ENCODE measurements at regions not wholly inside any gene's neighbourhood (a gene's known extent, or its start where the extent isn't known, plus 50 kb on each side); places are given as distances from the start of the nearest gene placed in this dataset.

DNA sequence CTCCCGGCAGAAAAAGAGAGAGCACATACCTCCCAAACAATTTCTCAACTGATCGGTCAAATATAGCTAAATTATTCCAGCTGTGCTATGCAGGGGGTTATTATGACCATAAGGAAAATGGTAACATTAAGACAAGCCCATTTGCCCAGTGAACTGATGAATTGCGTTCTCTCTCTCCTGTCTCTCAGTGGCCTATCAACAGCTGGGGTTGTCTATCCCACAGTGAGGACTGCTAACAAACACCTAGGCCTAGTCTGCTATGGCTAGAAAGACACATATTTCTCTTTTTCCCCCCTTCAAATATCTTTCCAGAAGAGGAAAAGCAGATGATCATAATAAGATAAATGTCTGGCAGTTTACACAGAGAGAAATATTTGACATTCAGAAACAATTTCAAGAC is 263.8 kb upstream of the ELAC2 start:
- no peaks in the 10 kb centered on the region for H3K9me3 ChIP-seq (replicated peaks in 1 of 3)
- H3K27me3 ChIP-seq: no peaks in the 10 kb centered on the region
- no peaks in the 10 kb centered on the region for H3K4me1 ChIP-seq (replicated peaks in 1 of 2)
- TF ChIP-seq, protein P1, sequence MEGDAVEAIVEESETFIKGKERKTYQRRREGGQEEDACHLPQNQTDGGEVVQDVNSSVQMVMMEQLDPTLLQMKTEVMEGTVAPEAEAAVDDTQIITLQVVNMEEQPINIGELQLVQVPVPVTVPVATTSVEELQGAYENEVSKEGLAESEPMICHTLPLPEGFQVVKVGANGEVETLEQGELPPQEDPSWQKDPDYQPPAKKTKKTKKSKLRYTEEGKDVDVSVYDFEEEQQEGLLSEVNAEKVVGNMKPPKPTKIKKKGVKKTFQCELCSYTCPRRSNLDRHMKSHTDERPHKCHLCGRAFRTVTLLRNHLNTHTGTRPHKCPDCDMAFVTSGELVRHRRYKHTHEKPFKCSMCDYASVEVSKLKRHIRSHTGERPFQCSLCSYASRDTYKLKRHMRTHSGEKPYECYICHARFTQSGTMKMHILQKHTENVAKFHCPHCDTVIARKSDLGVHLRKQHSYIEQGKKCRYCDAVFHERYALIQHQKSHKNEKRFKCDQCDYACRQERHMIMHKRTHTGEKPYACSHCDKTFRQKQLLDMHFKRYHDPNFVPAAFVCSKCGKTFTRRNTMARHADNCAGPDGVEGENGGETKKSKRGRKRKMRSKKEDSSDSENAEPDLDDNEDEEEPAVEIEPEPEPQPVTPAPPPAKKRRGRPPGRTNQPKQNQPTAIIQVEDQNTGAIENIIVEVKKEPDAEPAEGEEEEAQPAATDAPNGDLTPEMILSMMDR (IDR thresholded peaks at IDR 0.05): no peak
- no peak for TF ChIP-seq POLR2A (IDR thresholded peaks at IDR 0.05)
- 87 to 98% (median 92%) methylated on average over 3 of the region's 3 CpGs for WGBS, 4 donors
- H3K4me3 ChIP-seq: no peak overlapping the region
- DNase-seq: no peak
- H3K36me3 ChIP-seq (replicated peaks in 1 of 2): no peaks in the 10 kb centered on the region
- no peak overlapping the region for H3K27ac ChIP-seq
- intact Hi-C loops (cut with DNase I): no loop called here

DNA sequence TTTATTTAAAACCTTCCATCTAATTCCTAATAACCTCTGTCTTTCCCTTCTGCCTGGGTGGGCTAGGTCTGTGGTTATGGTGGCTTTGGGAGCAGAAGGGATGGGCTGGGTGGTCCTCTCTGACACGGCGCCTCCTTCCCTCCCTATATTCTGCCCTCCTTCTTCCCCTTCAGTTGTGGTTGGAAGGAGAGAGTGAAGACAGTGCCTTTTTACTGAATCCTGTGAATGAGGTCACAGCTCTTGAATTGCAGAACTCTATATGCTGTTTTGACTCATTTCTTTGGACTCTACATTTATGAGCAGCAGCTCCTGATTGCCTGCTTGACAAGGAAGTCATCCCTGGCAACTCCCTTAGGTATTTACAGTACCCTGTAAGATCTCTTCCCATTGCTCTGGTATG is 256.0 kb upstream of the ELAC2 start:
- Histone ChIP-seq H3K9me3 (replicated peaks in 1 of 3) (no peaks in the 10 kb centered on the region), H3K4me1 (replicated peaks in 1 of 2) (no peaks in the 10 kb centered on the region), H3K4me3 (no peak overlapping the region), H3K27ac (no peak overlapping the region), H3K27me3 (no peaks in the 10 kb centered on the region), H3K36me3 (replicated peaks in 1 of 2) (no peaks in the 10 kb centered on the region)
- WGBS, 4 donors: 74 to 81% (median 81%) methylated on average over 2 of the region's 2 CpGs
- intact Hi-C loops (cut with DNase I): no loop called here
- no peak for DNase-seq
- TF ChIP-seq, protein P1 (IDR thresholded peaks at IDR 0.05): no peak
- no peak for TF ChIP-seq POLR2A (IDR thresholded peaks at IDR 0.05)

DNA sequence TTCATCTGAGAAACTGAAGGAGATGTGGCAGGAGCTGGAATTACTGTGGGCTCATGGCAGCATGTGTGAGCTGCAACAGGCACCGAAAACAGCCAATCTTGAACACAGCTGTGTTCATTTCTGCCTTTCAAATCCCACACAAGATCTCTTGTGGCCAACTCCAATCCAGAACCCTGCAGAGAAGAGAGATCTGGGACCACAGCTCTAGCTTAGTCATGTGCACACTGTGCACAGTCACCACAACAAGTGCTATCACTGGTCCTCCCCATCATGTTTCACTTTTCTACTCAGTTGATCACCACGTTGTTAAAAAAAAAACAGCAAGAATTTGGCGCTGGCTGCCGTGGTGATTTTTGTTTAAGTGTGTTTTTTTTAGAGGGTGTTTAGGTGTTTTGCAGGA is 254.5 kb upstream of the ELAC2 start:
- Histone ChIP-seq H3K27ac (no peak overlapping the region), H3K4me1 (replicated peaks in 1 of 2) (no peaks in the 10 kb centered on the region), H3K27me3 (no peaks in the 10 kb centered on the region), H3K9me3 (replicated peaks in 1 of 3) (no peaks in the 10 kb centered on the region), H3K36me3 (replicated peaks in 1 of 2) (no peaks in the 10 kb centered on the region), H3K4me3 (no peak overlapping the region)
- DNase-seq: no peak
- TF ChIP-seq, protein P1 (IDR thresholded peaks at IDR 0.05): no peak
- TF ChIP-seq POLR2A (IDR thresholded peaks at IDR 0.05): no peak
- 71 to 86% (median 84%) methylated on average over 4 of the region's 4 CpGs for WGBS, 4 donors
- intact Hi-C loops (cut with DNase I): no loop called here

DNA sequence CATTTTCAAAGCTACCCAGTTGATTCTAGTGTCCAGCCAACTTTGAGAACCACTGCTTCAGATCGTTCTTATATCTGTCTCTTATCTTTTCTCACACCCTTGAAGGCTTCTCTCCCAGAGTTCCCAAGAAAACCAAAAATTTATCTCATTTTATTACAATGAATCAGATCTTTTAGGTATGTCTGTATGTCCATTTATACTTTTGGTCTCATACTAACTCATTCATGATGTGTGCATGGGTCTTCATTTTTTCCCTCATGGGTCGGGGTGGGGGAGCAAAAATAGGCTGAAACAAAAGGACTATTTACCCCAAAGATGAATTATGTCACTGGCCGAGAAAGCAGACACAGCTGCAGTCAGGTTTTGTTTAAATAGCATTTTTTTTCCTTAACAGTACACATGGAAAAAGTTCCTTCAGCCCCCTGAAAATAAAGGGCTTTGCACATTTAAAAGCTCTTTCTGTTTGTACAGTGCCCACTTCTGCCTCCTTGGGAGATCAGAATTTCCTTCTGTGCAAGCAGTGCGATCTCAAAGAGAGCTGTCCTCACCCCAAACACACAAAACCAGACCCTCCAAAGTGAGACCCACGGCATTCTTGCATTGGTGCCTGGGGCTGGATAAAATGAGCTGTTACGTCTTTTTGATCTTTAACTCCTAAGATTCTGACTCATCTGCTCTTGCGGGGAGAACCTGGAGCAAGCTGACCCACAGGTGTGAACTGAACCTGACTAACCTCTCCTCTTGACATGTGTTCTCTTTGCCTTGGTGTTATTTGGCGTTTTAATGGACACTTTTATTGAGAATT is 251.2 kb upstream of the ELAC2 start:
- Histone ChIP-seq H3K4me3 (no peak overlapping the region), H3K27me3 (no peaks in the 10 kb centered on the region), H3K27ac (no peak overlapping the region), H3K36me3 (replicated peaks in 1 of 2) (no peaks in the 10 kb centered on the region), H3K9me3 (replicated peaks in 1 of 3) (no peaks in the 10 kb centered on the region), H3K4me1 (replicated peaks in 1 of 2) (no peaks in the 10 kb centered on the region)
- intact Hi-C loops (cut with DNase I): no loop called here
- TF ChIP-seq, protein P1 (IDR thresholded peaks at IDR 0.05): no peak
- TF ChIP-seq POLR2A (IDR thresholded peaks at IDR 0.05): no peak
- no peak for DNase-seq
- 46 to 65% (median 55%) methylated on average over 8 of the region's 8 CpGs for WGBS, 4 donors
